IMR-90 (cell line): ENCODE measurements at regions not wholly inside any gene's neighbourhood (a gene's known extent, or its start where the extent isn't known, plus 50 kb on each side); places are given as distances from the start of the nearest gene placed in this dataset.

Experiments
- ATAC-seq: fragments of 200-7000 bp; cut with Tn5 transposase; 2 replicates; pipeline ENCODE4 v1.9.1; 2020; ENCODE audit warnings: low read depth, mild to moderate bottlenecking, moderate library complexity
- BruUV-seq: library from RNA; stranded (reverse); fragments of 400-500 nt; replicated peaks from 2 replicates; lab custom pipeline; 2021; lab: Mats Ljungman, UMichigan
- CTCF ChIA-PET: fragments of 300-600 bp; formaldehyde crosslinking; extraction: SDS; loops from one replicate; lab custom pipeline; 2021; ENCODE audit warnings: antibody characterized with exemption; lab: Yijun Ruan, JAX
- POLR2A ChIA-PET: fragments of 300-600 bp; sonication (Branson Sonifier 250); formaldehyde crosslinking; loops from one replicate; lab custom pipeline; 2022; ENCODE audit warnings: antibody characterized with exemption; ENCODE audit not compliant: unreplicated experiment; lab: Charles Lee
- DNase-seq: peaks from one replicate; pipeline ENCODE4 v3.0.0; 2013
- H2AFZ ChIP-seq: replicated peaks from 2 replicates; pipeline ENCODE3; 2013; ENCODE audit warnings: low read length, mild to moderate bottlenecking; ENCODE audit not compliant: poor library complexity
- H2AK5ac ChIP-seq: 2 replicates; pipeline ENCODE4 v1.6.1; 2013; ENCODE audit warnings: low read depth, low read length, inconsistent platforms
- H2AK9ac ChIP-seq: replicated peaks from 2 replicates; pipeline ENCODE3; 2013; ENCODE audit warnings: mild to moderate bottlenecking, low read depth, low read length, moderate library complexity; ENCODE audit not compliant: poor library complexity
- H2BK120ac ChIP-seq: 2 replicates; pipeline ENCODE4 v1.6.1; 2013; ENCODE audit warnings: low read depth, low read length, inconsistent platforms
- H2BK15ac ChIP-seq: 3 replicates; pipeline ENCODE4 v1.6.1; 2013; ENCODE audit warnings: low read depth, low read length, inconsistent platforms
- H2BK20ac ChIP-seq: 2 replicates; pipeline ENCODE4 v1.6.1; 2013; ENCODE audit warnings: low read depth, mild to moderate bottlenecking, inconsistent platforms, low read length, moderate library complexity
- H2BK5ac ChIP-seq: 2 replicates; pipeline ENCODE4 v1.6.1; 2013; ENCODE audit warnings: mild to moderate bottlenecking, low read depth, low read length, inconsistent platforms; ENCODE audit not compliant: poor library complexity, severe bottlenecking
- H3K14ac ChIP-seq: replicated peaks from 2 replicates; pipeline ENCODE4 v1.6.1; 2013; ENCODE audit warnings: low read depth, low read length, inconsistent platforms
- H3K18ac ChIP-seq: 2 replicates; pipeline ENCODE4 v1.6.1; 2013; ENCODE audit warnings: low read depth, low read length, control low read depth
- H3K23ac ChIP-seq: 2 replicates; pipeline ENCODE4 v1.6.1; 2013; ENCODE audit warnings: low read depth, low read length, inconsistent platforms
- H3K27ac ChIP-seq: 2 replicates; pipeline ENCODE4 v1.5.1; 2013; ENCODE audit warnings: mild to moderate bottlenecking, control low read depth, low read length; ENCODE audit not compliant: insufficient read depth
- H3K27me3 ChIP-seq: 2 replicates; pipeline ENCODE4 v1.6.1; 2013; ENCODE audit warnings: low read length; ENCODE audit not compliant: control insufficient read depth, insufficient read depth
- H3K36me3 ChIP-seq: 2 replicates; pipeline ENCODE4 v1.6.1; 2013; ENCODE audit warnings: low read length, mixed read lengths; ENCODE audit not compliant: control insufficient read depth, insufficient read depth
- H3K4ac ChIP-seq: 2 replicates; pipeline ENCODE4 v1.6.1; 2013; ENCODE audit warnings: low read depth, low read length, inconsistent platforms
- H3K4me1 ChIP-seq: 2 replicates; pipeline ENCODE4 v1.6.1; 2013; ENCODE audit warnings: low read length, mixed read lengths; ENCODE audit not compliant: control insufficient read depth, insufficient read depth
- H3K4me2 ChIP-seq: 2 replicates; pipeline ENCODE4 v1.6.1; 2013; ENCODE audit warnings: low read depth, mild to moderate bottlenecking, control low read depth, low read length, moderate library complexity
- H3K4me3 ChIP-seq: 2 replicates; pipeline ENCODE4 v1.5.1; 2013; ENCODE audit warnings: low read depth, mild to moderate bottlenecking, control low read depth, low read length, moderate library complexity; ENCODE audit not compliant: insufficient read depth
- H3K56ac ChIP-seq: 2 replicates; pipeline ENCODE4 v1.6.1; 2013; ENCODE audit warnings: low read length, inconsistent platforms; ENCODE audit not compliant: insufficient read depth; ENCODE audit errors: extremely low read depth
- H3K79me1 ChIP-seq, 2 experiments: 2 replicates each; pipeline ENCODE4 v1.6.1; 2013; ENCODE audit warnings: low read length in 2 of 2, inconsistent platforms in 1 of 2, low read depth in 1 of 2
- H3K9ac ChIP-seq: 2 replicates; pipeline ENCODE4 v1.6.1; 2013; ENCODE audit warnings: low read depth, low read length, control low read depth
- H3K9me1 ChIP-seq: 2 replicates; pipeline ENCODE4 v1.6.1; 2013; ENCODE audit warnings: low read length, inconsistent platforms; ENCODE audit not compliant: insufficient read depth
- H3K9me3 ChIP-seq: 2 replicates; pipeline ENCODE4 v1.6.1; 2013; ENCODE audit warnings: low read length; ENCODE audit not compliant: control insufficient read depth, insufficient read depth
- H4K20me1 ChIP-seq: 2 replicates; pipeline ENCODE4 v1.6.1; 2013; ENCODE audit warnings: low read length, inconsistent platforms; ENCODE audit not compliant: insufficient read depth
- H4K5ac ChIP-seq: 2 replicates; pipeline ENCODE4 v1.6.1; 2013; ENCODE audit warnings: mild to moderate bottlenecking, low read depth, low read length, control low read depth
- H4K8ac ChIP-seq, 2 experiments: 2 replicates each; pipeline ENCODE4 v1.6.1; 2013; ENCODE audit warnings: low read depth in 2 of 2, low read length in 2 of 2, control low read depth in 1 of 2, inconsistent platforms in 1 of 2
- H4K91ac ChIP-seq: 2 replicates; pipeline ENCODE4 v1.6.1; 2013; ENCODE audit warnings: low read depth, low read length, inconsistent platforms; ENCODE audit not compliant: insufficient read depth
- BHLHE40 ChIP-seq: fragments of 150-350 bp; IDR thresholded peaks from 2 replicates; pipeline ENCODE4 v1.6.1; 2016; ENCODE audit warnings: mild to moderate bottlenecking, low read depth, low read length
- CEBPB ChIP-seq: IDR thresholded peaks from 2 replicates; pipeline ENCODE4 v1.6.1; 2012; ENCODE audit warnings: low read depth, low read length, improper control_type of control experiment
- CHD1 ChIP-seq: IDR thresholded peaks from 2 replicates; pipeline ENCODE4 v1.6.1; 2012; ENCODE audit warnings: low read depth, low read length, improper control_type of control experiment
- CTCF ChIP-seq: conservative IDR thresholded peaks from 2 replicates; pipeline ENCODE4 v1.5.1; 2012; ENCODE audit warnings: mild to moderate bottlenecking, low read depth, low read length, improper control_type of control experiment
- ELK1 ChIP-seq: fragments of 150-350 bp; IDR thresholded peaks from 2 replicates; pipeline ENCODE4 v1.6.1; 2016; ENCODE audit warnings: low read depth, mild to moderate bottlenecking, low read length, moderate library complexity, borderline replicate concordance
- FOS ChIP-seq: fragments of 150-350 bp; IDR thresholded peaks from 2 replicates; pipeline ENCODE4 v1.6.1; 2016; ENCODE audit warnings: low read depth, low read length
- MAFK ChIP-seq: IDR thresholded peaks from 2 replicates; pipeline ENCODE4 v1.6.1; 2012; ENCODE audit warnings: low read depth, low read length, improper control_type of control experiment
- MAZ ChIP-seq: IDR thresholded peaks from 2 replicates; pipeline ENCODE4 v1.6.1; 2012; ENCODE audit warnings: low read depth, mild to moderate bottlenecking, low read length, improper control_type of control experiment, moderate library complexity, borderline replicate concordance
- MXI1 ChIP-seq: IDR thresholded peaks from 2 replicates; pipeline ENCODE4 v1.6.1; 2012; ENCODE audit warnings: low read depth, mild to moderate bottlenecking, low read length, moderate library complexity, borderline replicate concordance
- NFE2L2 ChIP-seq: fragments of 150-350 bp; IDR thresholded peaks from 2 replicates; pipeline ENCODE4 v1.6.1; 2016; ENCODE audit warnings: low read depth, mild to moderate bottlenecking, low read length
- POLR2A ChIP-seq: IDR thresholded peaks from 2 replicates; pipeline ENCODE4 v1.6.1; 2012; ENCODE audit warnings: mild to moderate bottlenecking, low read depth, low read length
- RAD21 ChIP-seq: IDR thresholded peaks from 2 replicates; pipeline ENCODE4 v1.6.1; 2012; ENCODE audit warnings: low read length, improper control_type of control experiment
- RCOR1 ChIP-seq: IDR thresholded peaks from 2 replicates; pipeline ENCODE4 v1.6.1; 2012; ENCODE audit warnings: mild to moderate bottlenecking, low read length, improper control_type of control experiment; ENCODE audit not compliant: insufficient replicate concordance
- RFX5 ChIP-seq: IDR thresholded peaks from 2 replicates; pipeline ENCODE4 v1.8.0; 2012; ENCODE audit warnings: low read depth, mild to moderate bottlenecking, low read length, moderate library complexity
- SMC3 ChIP-seq: fragments of 150-350 bp; IDR thresholded peaks from 2 replicates; pipeline ENCODE4 v1.6.1; 2016; ENCODE audit warnings: low read depth, mild to moderate bottlenecking, antibody characterized with exemption, low read length, moderate library complexity
- USF2 ChIP-seq: fragments of 150-350 bp; IDR thresholded peaks from 2 replicates; pipeline ENCODE4 v1.6.1; 2017; ENCODE audit warnings: mild to moderate bottlenecking, antibody characterized with exemption, low read length, low read depth
- WGBS, 2 experiments: methylation state at CpG; one replicate each; pipeline versions ENCODE4 v1.1.5 to v1.1.7; 2013; ENCODE audit warnings: missing lambda C conversion rate in 2 of 2; ENCODE audit not compliant: insufficient read length in 1 of 2; ENCODE audit errors: extremely low coverage in 2 of 2; 5-methylcytosine and 5-hydroxymethylcytosine counted together
- dilution Hi-C: fragments of 300-500 bp; cut with HindIII; formaldehyde crosslinking; loops from one replicate; pipeline ENCODE4 v1.14.3; 2018; ENCODE audit warnings: low sequenced_read_pairs; ENCODE audit not compliant: unreplicated experiment
- in situ Hi-C: fragments of 300-500 bp; cut with MboI; formaldehyde crosslinking; loops from 3 replicates; pipeline ENCODE4 v1.14.3; 2019; ENCODE audit warnings: low sequenced_read_pairs, inconsistent platforms, mixed read lengths
- intact Hi-C: fragments of 100-400 bp; cut with micrococcal nuclease; formaldehyde crosslinking; loops from 2 replicates; pipeline ENCODE4 v1.10.0; 2022

GRCh38 chr4:91984466-91984865, 319.3 kb upstream of the GRID2 start:
- Histone ChIP-seq H2AK5ac (no peak overlapping the region), H3K18ac (no peak overlapping the region), H3K4me2 (no peak overlapping the region), H3K9ac (no peak overlapping the region), H3K4ac (no peak overlapping the region), H3K23ac (no peak overlapping the region), H4K8ac (no peak overlapping the region), H4K91ac (no peak overlapping the region), H3K9me3 (no peaks in the 10 kb centered on the region), H3K14ac (no peak overlapping the region), H3K4me3 (no peak overlapping the region), H3K56ac (no peak overlapping the region), H2AFZ (no peak overlapping the region), H2BK5ac (no peak overlapping the region), H3K36me3 (no peaks in the 10 kb centered on the region), H2BK15ac (no peak overlapping the region), H4K5ac (no peak overlapping the region), H2BK120ac (no peak overlapping the region), H2BK20ac (no peak overlapping the region), H3K4me1 (no peaks in the 10 kb centered on the region), H2AK9ac (no peak overlapping the region), H3K27ac (no peak overlapping the region), H3K79me1 (no peaks in the 10 kb centered on the region), H3K9me1 (no peaks in the 10 kb centered on the region), H4K20me1 (no peaks in the 10 kb centered on the region), H3K27me3 (no peaks in the 10 kb centered on the region)
- no TSS peak for BruUV-seq
- TF ChIP-seq CTCF (no peak), MAZ (no peak), SMC3 (no peak), USF2 (no peak), RCOR1 (no peak), RAD21 (no peak), MXI1 (no peak), FOS (no peak), POLR2A (no peak), NFE2L2 (no peak), RFX5 (no peak), MAFK (no peak), ELK1 (no peak), CHD1 (no peak), CEBPB (no peak), BHLHE40 (no peak)
- no peak for ATAC-seq
- ChIA-PET CTCF (interaction anchor here (0.6 kb wide), 1 partner anchor 440 kb away, joined by 3 read pairs; no protein-coding TSS in a partner anchor), POLR2A (no interaction called here)
- intact Hi-C loops (no loop called here), dilution Hi-C loops (no loop called here), in situ Hi-C loops (no loop called here)
- WGBS, 2 experiments = no CpG with 5 or more reads among the region's 5 CpGs
- DNase-seq = no peak
